ENCODE measurements at regions not wholly inside any gene's neighbourhood (a gene's known extent, or its start where the extent isn't known, plus 50 kb on each side); places are given as distances from the start of the nearest gene placed in this dataset.

- DNase-seq (ENCODE audit: low read depth, low spot score) (no peak), ATAC-seq (no peak)
- Histone ChIP-seq H3K79me2 (ENCODE audit: insufficient read depth, low read length) (no peaks in the 10 kb centered on the region), H3K27me3 (ENCODE audit: insufficient read depth, low read length) (no peaks in the 10 kb centered on the region), H3K36me3 (ENCODE audit: control insufficient read depth in 1 of 2, insufficient read depth in 2 of 2, low read length in 2 of 2) (no peaks in the 10 kb centered on the region), H3K4me2 (ENCODE audit: low read length) (no peak overlapping the region), H3K9me3 (ENCODE audit: control insufficient read depth in 1 of 2, insufficient read depth in 1 of 2, low read depth in 1 of 2, low read length in 2 of 2) (no peaks in the 10 kb centered on the region), H3K4me3 (replicated peaks in 1 of 2; ENCODE audit: low read depth in 1 of 2, low read length in 2 of 2) (no peak overlapping the region), H3K27ac (ENCODE audit: low read depth, low read length) (no peak overlapping the region), H3K9me2 (ENCODE audit: insufficient read depth) (no peaks in the 10 kb centered on the region), H3K4me1 (ENCODE audit: control insufficient read depth in 1 of 2, insufficient read depth in 2 of 2, low read length in 2 of 2) (no peaks in the 10 kb centered on the region), H2AFZ (ENCODE audit: low read depth, low read length, poor library complexity, severe bottlenecking) (no peak overlapping the region), H3K9ac (ENCODE audit: low read length) (no peak overlapping the region), H4K20me1 (ENCODE audit: insufficient read depth) (no peaks in the 10 kb centered on the region)
- RAD21 ChIA-PET (ENCODE audit: low non-redundant PET in 1 of 2, low total read pairs in 2 of 2, uncharacterized antibody in 2 of 2, unreplicated experiment in 2 of 2): no interaction called here
- intact Hi-C loops (cut with micrococcal nuclease): no loop called here
- POLR2A ChIA-PET: no interaction called here
- CTCF ChIA-PET: no interaction called here
- TF ChIP-seq SIN3A (IDR thresholded peaks at IDR 0.05; ENCODE audit: low read depth): no peak
- TF ChIP-seq YY1 (IDR thresholded peaks at IDR 0.05; ENCODE audit: extremely low read depth, insufficient replicate concordance, low read depth, low read length): no peak
- no peak for TF ChIP-seq JUND (IDR thresholded peaks at IDR 0.05)
- TF ChIP-seq, protein P1, sequence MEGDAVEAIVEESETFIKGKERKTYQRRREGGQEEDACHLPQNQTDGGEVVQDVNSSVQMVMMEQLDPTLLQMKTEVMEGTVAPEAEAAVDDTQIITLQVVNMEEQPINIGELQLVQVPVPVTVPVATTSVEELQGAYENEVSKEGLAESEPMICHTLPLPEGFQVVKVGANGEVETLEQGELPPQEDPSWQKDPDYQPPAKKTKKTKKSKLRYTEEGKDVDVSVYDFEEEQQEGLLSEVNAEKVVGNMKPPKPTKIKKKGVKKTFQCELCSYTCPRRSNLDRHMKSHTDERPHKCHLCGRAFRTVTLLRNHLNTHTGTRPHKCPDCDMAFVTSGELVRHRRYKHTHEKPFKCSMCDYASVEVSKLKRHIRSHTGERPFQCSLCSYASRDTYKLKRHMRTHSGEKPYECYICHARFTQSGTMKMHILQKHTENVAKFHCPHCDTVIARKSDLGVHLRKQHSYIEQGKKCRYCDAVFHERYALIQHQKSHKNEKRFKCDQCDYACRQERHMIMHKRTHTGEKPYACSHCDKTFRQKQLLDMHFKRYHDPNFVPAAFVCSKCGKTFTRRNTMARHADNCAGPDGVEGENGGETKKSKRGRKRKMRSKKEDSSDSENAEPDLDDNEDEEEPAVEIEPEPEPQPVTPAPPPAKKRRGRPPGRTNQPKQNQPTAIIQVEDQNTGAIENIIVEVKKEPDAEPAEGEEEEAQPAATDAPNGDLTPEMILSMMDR (IDR thresholded peaks at IDR 0.05 in 2 of 3, conservative IDR thresholded peaks at IDR 0.05 in 1 of 3; ENCODE audit: borderline replicate concordance in 1 of 3, insufficient read depth in 1 of 3, low read depth in 2 of 3, low read length in 2 of 3): no peak
- no peak for TF ChIP-seq POLR2A (IDR thresholded peaks at IDR 0.05; ENCODE audit: borderline replicate concordance, extremely low read depth, insufficient read depth, insufficient read length)
- no peak for TF ChIP-seq RAD21 (IDR thresholded peaks at IDR 0.05; ENCODE audit: low read depth)
- TF ChIP-seq, protein P2, sequence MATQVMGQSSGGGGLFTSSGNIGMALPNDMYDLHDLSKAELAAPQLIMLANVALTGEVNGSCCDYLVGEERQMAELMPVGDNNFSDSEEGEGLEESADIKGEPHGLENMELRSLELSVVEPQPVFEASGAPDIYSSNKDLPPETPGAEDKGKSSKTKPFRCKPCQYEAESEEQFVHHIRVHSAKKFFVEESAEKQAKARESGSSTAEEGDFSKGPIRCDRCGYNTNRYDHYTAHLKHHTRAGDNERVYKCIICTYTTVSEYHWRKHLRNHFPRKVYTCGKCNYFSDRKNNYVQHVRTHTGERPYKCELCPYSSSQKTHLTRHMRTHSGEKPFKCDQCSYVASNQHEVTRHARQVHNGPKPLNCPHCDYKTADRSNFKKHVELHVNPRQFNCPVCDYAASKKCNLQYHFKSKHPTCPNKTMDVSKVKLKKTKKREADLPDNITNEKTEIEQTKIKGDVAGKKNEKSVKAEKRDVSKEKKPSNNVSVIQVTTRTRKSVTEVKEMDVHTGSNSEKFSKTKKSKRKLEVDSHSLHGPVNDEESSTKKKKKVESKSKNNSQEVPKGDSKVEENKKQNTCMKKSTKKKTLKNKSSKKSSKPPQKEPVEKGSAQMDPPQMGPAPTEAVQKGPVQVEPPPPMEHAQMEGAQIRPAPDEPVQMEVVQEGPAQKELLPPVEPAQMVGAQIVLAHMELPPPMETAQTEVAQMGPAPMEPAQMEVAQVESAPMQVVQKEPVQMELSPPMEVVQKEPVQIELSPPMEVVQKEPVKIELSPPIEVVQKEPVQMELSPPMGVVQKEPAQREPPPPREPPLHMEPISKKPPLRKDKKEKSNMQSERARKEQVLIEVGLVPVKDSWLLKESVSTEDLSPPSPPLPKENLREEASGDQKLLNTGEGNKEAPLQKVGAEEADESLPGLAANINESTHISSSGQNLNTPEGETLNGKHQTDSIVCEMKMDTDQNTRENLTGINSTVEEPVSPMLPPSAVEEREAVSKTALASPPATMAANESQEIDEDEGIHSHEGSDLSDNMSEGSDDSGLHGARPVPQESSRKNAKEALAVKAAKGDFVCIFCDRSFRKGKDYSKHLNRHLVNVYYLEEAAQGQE (IDR thresholded peaks at IDR 0.05; ENCODE audit: low read depth): no peak
- no peak for TF ChIP-seq EGR1 (IDR thresholded peaks at IDR 0.05; ENCODE audit: low read depth)
- TF ChIP-seq CBX3 (IDR thresholded peaks at IDR 0.05; ENCODE audit: low read depth): no peak
- TF ChIP-seq FOSL1 (IDR thresholded peaks at IDR 0.05; ENCODE audit: low read depth): no peak
- no TSS peak for BruUV-seq (replicated peaks)
Observed at GRCh38 chrX:39470588-39471407, 627.0 kb downstream of the BCOR start.

Data from HCT116 (cell line).